ENCODE measurements at regions not wholly inside any gene's neighbourhood (a gene's known extent, or its start where the extent isn't known, plus 50 kb on each side); places are given as distances from the start of the nearest gene placed in this dataset.

GRCh38 chr2:19635951-19636510 is 265.8 kb downstream of the TTC32 start:
- Histone ChIP-seq H3K4me3 (ENCODE audit: low read depth, low read length, poor library complexity, severe bottlenecking) (no peak overlapping the region), H3K9me2 (ENCODE audit: low read depth, low read length) (no peaks in the 10 kb centered on the region), H3K27me3 (ENCODE audit: insufficient read depth, low read length) (no peaks in the 10 kb centered on the region)

DNA sequence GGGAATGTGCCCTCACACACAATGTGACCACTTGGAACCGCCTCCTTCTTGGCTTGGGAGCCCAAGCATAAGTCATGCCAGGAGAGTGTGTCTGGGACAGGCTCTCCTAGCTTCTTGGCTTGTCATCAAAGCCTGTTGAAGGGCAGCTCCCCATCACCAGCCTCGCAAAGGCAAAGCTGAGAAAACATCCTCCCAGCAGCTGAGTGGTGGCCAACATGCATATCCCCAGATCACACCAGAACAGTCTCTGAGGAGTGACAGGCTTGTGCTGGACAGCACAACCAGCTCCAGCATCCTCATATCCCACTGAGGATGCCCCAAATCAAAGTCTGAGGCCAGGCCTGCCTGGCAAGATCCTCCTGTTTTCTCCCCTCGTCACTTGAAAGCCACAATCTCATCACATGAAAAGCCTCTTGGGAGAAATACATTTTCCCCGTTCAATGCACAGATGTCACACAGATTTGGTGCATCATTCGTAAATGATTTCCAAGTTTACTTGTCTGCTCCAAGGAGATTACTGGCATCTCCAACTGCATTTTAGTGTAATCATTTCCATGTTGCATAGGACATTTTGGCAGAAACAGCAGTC is 269.3 kb downstream of the TTC32 start:
- no peaks in the 10 kb centered on the region for H3K4me1 ChIP-seq (ENCODE audit: insufficient read depth, low read length, severe bottlenecking)
- H3K9me2 ChIP-seq (ENCODE audit: low read depth, low read length) = no peaks in the 10 kb centered on the region
- no peaks in the 10 kb centered on the region for H3K36me3 ChIP-seq (ENCODE audit: insufficient read depth, low read length)
- H2AFZ ChIP-seq (ENCODE audit: low read length) = no peak overlapping the region
- H3K27me3 ChIP-seq (ENCODE audit: insufficient read depth, low read length) = no peaks in the 10 kb centered on the region
- H3K4me2 ChIP-seq (ENCODE audit: low read length) = no peak overlapping the region
- no peak overlapping the region for H3K4me3 ChIP-seq (ENCODE audit: low read depth, low read length, poor library complexity, severe bottlenecking)
- no peaks in the 10 kb centered on the region for H3K79me2 ChIP-seq (ENCODE audit: insufficient read depth, low read length)
- TF ChIP-seq, protein P1, sequence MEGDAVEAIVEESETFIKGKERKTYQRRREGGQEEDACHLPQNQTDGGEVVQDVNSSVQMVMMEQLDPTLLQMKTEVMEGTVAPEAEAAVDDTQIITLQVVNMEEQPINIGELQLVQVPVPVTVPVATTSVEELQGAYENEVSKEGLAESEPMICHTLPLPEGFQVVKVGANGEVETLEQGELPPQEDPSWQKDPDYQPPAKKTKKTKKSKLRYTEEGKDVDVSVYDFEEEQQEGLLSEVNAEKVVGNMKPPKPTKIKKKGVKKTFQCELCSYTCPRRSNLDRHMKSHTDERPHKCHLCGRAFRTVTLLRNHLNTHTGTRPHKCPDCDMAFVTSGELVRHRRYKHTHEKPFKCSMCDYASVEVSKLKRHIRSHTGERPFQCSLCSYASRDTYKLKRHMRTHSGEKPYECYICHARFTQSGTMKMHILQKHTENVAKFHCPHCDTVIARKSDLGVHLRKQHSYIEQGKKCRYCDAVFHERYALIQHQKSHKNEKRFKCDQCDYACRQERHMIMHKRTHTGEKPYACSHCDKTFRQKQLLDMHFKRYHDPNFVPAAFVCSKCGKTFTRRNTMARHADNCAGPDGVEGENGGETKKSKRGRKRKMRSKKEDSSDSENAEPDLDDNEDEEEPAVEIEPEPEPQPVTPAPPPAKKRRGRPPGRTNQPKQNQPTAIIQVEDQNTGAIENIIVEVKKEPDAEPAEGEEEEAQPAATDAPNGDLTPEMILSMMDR (IDR thresholded peaks at IDR 0.05; ENCODE audit: low read length) = no peak
- no peak for TF ChIP-seq EZH2 (IDR thresholded peaks at IDR 0.05; ENCODE audit: borderline replicate concordance, low read length)
- H3K9me3 ChIP-seq (ENCODE audit: low read length) = no peaks in the 10 kb centered on the region
- H3K27ac ChIP-seq (ENCODE audit: low read depth, low read length, poor library complexity, severe bottlenecking) = no peak overlapping the region
- no peaks in the 10 kb centered on the region for H4K20me1 ChIP-seq (ENCODE audit: insufficient read depth, low read length)
- no peaks in the 10 kb centered on the region for H3F3A ChIP-seq (ENCODE audit: insufficient read depth, low read length)
- H3K9ac ChIP-seq (ENCODE audit: low read length) = no peak overlapping the region

More at GRCh38 chr2:19635951-19636510, 265.8 kb downstream of the TTC32 start:
- Histone ChIP-seq H3K9me3 (ENCODE audit: low read length) (no peaks in the 10 kb centered on the region), H3K36me3 (ENCODE audit: insufficient read depth, low read length) (no peaks in the 10 kb centered on the region), H3K27ac (ENCODE audit: low read depth, low read length, poor library complexity, severe bottlenecking) (no peak overlapping the region), H4K20me1 (ENCODE audit: insufficient read depth, low read length) (no peaks in the 10 kb centered on the region), H2AFZ (ENCODE audit: low read length) (no peak overlapping the region), H3K9ac (ENCODE audit: low read length) (no peak overlapping the region), H3F3A (ENCODE audit: insufficient read depth, low read length) (no peaks in the 10 kb centered on the region), H3K4me1 (ENCODE audit: insufficient read depth, low read length, severe bottlenecking) (no peaks in the 10 kb centered on the region), H3K79me2 (ENCODE audit: insufficient read depth, low read length) (no peaks in the 10 kb centered on the region), H3K4me2 (ENCODE audit: low read length) (no peak overlapping the region)
- TF ChIP-seq, protein P1 (IDR thresholded peaks at IDR 0.05; ENCODE audit: low read length) = no peak
- no peak for TF ChIP-seq EZH2 (IDR thresholded peaks at IDR 0.05; ENCODE audit: borderline replicate concordance, low read length)

DNA sequence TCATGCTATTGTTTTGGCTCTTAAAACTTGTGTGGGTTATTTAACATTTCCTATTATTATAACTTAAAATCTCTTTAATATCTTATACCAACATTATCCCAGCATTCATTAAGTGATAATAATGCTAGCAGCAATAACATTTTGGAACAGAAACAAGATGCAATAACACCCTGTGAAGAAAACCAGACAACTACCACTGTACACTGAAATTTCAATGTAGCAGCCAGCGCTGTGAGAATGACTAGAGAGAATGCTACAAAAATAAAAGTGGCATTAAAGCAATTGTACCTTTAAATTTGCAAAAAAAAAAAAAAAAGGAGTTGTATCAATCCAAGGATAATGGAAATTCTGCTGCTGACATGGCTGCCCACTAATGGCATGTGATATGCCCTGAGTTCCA is 269.9 kb downstream of the TTC32 start:
- H2AFZ ChIP-seq (ENCODE audit: low read length) = no peak overlapping the region
- H3K9ac ChIP-seq (ENCODE audit: low read length) = no peak overlapping the region
- no peak for TF ChIP-seq EZH2 (IDR thresholded peaks at IDR 0.05; ENCODE audit: borderline replicate concordance, low read length)
- H3K36me3 ChIP-seq (ENCODE audit: insufficient read depth, low read length) = no peaks in the 10 kb centered on the region
- H4K20me1 ChIP-seq (ENCODE audit: insufficient read depth, low read length) = no peaks in the 10 kb centered on the region
- H3K27me3 ChIP-seq (ENCODE audit: insufficient read depth, low read length) = no peaks in the 10 kb centered on the region
- no peaks in the 10 kb centered on the region for H3K9me3 ChIP-seq (ENCODE audit: low read length)
- no peak overlapping the region for H3K4me2 ChIP-seq (ENCODE audit: low read length)
- no peaks in the 10 kb centered on the region for H3K9me2 ChIP-seq (ENCODE audit: low read depth, low read length)
- no peak overlapping the region for H3K4me3 ChIP-seq (ENCODE audit: low read depth, low read length, poor library complexity, severe bottlenecking)
- no peaks in the 10 kb centered on the region for H3K4me1 ChIP-seq (ENCODE audit: insufficient read depth, low read length, severe bottlenecking)
- no peak overlapping the region for H3K27ac ChIP-seq (ENCODE audit: low read depth, low read length, poor library complexity, severe bottlenecking)
- H3K79me2 ChIP-seq (ENCODE audit: insufficient read depth, low read length) = no peaks in the 10 kb centered on the region
- H3F3A ChIP-seq (ENCODE audit: insufficient read depth, low read length) = no peaks in the 10 kb centered on the region

GRCh38 chr2:19630921-19631320 is 270.9 kb downstream of the TTC32 start:
- no peaks in the 10 kb centered on the region for H3K36me3 ChIP-seq (ENCODE audit: insufficient read depth, low read length)
- no peaks in the 10 kb centered on the region for H3K4me1 ChIP-seq (ENCODE audit: insufficient read depth, low read length, severe bottlenecking)
- H3K4me2 ChIP-seq (ENCODE audit: low read length) = no peak overlapping the region
- H3K4me3 ChIP-seq (ENCODE audit: low read depth, low read length, poor library complexity, severe bottlenecking) = no peak overlapping the region
- H3K9ac ChIP-seq (ENCODE audit: low read length) = no peak overlapping the region
- no peaks in the 10 kb centered on the region for H3K27me3 ChIP-seq (ENCODE audit: insufficient read depth, low read length)
- H3K9me2 ChIP-seq (ENCODE audit: low read depth, low read length) = no peaks in the 10 kb centered on the region
- H3K27ac ChIP-seq (ENCODE audit: low read depth, low read length, poor library complexity, severe bottlenecking) = no peak overlapping the region
- no peaks in the 10 kb centered on the region for H3F3A ChIP-seq (ENCODE audit: insufficient read depth, low read length)
- no peaks in the 10 kb centered on the region for H3K79me2 ChIP-seq (ENCODE audit: insufficient read depth, low read length)
- TF ChIP-seq EZH2 (IDR thresholded peaks at IDR 0.05; ENCODE audit: borderline replicate concordance, low read length) = no peak
- TF ChIP-seq, protein P1 (IDR thresholded peaks at IDR 0.05; ENCODE audit: low read length) = no peak
- no peaks in the 10 kb centered on the region for H4K20me1 ChIP-seq (ENCODE audit: insufficient read depth, low read length)
- no peaks in the 10 kb centered on the region for H3K9me3 ChIP-seq (ENCODE audit: low read length)
- no peak overlapping the region for H2AFZ ChIP-seq (ENCODE audit: low read length)

All from OCI-LY1 (cell line).